ENCODE measurements at regions not wholly inside any gene's neighbourhood (a gene's known extent, or its start where the extent isn't known, plus 50 kb on each side); places are given as distances from the start of the nearest gene placed in this dataset.
A peak's percentile ranks its signal among the peaks of the same experiment; 100 is the strongest.

DNA sequence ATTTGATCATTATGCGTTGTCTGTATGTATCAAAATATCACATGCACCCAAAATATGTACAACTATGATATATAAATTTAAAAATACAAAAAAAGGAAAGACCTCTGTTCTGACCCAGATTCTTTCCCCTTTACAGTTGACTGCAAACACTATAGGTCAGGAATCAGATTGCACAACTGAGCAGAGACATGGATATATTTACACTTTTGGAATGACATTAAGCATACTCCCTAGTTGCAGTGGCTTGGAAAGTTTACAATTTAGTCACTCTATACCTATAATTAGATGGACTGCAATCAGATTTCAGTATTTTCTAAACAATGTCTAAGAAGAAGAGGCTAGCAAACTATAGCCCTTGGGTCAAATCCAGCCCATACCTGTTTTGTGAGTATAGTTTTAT, 98.5 kb upstream of the INPP4B start:
- TF ChIP-seq, protein P1, sequence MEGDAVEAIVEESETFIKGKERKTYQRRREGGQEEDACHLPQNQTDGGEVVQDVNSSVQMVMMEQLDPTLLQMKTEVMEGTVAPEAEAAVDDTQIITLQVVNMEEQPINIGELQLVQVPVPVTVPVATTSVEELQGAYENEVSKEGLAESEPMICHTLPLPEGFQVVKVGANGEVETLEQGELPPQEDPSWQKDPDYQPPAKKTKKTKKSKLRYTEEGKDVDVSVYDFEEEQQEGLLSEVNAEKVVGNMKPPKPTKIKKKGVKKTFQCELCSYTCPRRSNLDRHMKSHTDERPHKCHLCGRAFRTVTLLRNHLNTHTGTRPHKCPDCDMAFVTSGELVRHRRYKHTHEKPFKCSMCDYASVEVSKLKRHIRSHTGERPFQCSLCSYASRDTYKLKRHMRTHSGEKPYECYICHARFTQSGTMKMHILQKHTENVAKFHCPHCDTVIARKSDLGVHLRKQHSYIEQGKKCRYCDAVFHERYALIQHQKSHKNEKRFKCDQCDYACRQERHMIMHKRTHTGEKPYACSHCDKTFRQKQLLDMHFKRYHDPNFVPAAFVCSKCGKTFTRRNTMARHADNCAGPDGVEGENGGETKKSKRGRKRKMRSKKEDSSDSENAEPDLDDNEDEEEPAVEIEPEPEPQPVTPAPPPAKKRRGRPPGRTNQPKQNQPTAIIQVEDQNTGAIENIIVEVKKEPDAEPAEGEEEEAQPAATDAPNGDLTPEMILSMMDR (conservative IDR thresholded peaks at IDR 0.05; ENCODE audit: low read depth, low read length), result no peak
- no peak overlapping the region for H3K4me3 ChIP-seq (ENCODE audit: low read depth, low read length)

DNA sequence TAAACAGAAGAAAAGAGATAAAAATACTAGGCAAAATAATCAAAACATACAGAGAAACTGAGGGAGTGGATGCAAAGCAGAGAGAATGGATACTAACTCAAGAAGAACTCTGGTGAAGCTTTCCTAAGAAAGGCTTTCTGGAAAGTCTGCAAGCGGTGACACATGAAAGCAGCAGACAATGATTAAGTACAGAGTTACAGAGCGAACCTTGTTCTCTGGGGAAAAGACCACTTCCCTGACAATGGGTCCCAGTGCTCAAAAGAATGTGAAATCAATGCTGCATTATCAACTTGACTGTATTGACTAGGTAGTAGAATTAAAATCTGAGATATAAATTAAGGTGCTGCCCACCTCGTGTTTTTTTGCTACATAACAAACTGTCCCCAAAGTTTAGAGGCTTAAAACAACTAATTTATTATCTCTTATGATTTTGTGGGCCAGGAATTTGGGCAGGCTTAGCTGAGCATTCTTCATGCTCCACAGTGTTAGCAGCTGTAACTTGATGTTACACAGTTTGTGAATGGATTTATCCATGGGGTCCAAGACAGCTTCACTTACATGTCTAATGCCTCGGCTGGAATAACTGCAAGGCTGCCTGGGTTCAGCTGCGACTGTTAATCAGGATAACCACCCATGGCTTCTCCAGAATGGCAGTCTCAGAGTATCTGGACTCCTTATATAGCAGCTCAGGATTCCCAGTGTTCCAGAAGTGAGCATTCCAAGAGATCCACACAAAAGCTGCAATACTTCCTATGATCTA, 106.9 kb upstream of the INPP4B start:
- no peak overlapping the region for H3K4me3 ChIP-seq (ENCODE audit: low read depth, low read length)
- TF ChIP-seq, protein P1 (conservative IDR thresholded peaks at IDR 0.05; ENCODE audit: low read depth, low read length), result no peak
- DNase-seq (ENCODE audit: low read depth), result no peak

More for the DNA sequence above, 98.5 kb upstream of the INPP4B start:
- DNase-seq (ENCODE audit: low read depth), result no peak

- TF ChIP-seq, protein P1 (conservative IDR thresholded peaks at IDR 0.05; ENCODE audit: low read depth, low read length), result no peak
- no peak overlapping the region for H3K4me3 ChIP-seq (ENCODE audit: low read depth, low read length)
- DNase-seq (ENCODE audit: low read depth), result no peak
These were observed 108.3 kb upstream of the INPP4B start for GRCh38 chr4:142954415-142954814.

DNA sequence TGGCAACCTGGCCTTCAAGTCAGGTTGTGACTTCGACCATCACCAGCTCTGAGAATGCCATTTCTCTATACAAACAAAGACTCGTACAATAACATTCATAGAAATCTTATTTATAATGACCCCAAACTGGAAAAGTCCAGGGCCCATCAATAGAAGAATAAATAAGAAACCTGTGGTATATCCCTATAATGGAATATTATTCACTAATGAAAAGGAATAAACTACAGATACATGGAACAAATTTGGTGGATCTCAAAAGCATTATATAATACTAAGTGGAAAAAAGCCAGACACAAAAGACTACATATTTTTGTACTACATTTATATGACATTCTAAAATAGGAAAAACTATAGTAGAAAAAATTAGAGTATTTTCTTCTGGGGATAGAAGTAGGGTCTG, 109.4 kb upstream of the INPP4B start:
- DNase-seq (ENCODE audit: low read depth), result no peak
- TF ChIP-seq, protein P1 (conservative IDR thresholded peaks at IDR 0.05; ENCODE audit: low read depth, low read length), result no peak
- no peak overlapping the region for H3K4me3 ChIP-seq (ENCODE audit: low read depth, low read length)

- TF ChIP-seq, protein P1 (conservative IDR thresholded peaks at IDR 0.05; ENCODE audit: low read depth, low read length), result no peak
- H3K4me3 ChIP-seq (ENCODE audit: low read depth, low read length), result no peak overlapping the region
- peak; percentile 5 for DNase-seq (ENCODE audit: low read depth)
These were observed 113.1 kb upstream of the INPP4B start for GRCh38 chr4:142959173-142959572.

DNA sequence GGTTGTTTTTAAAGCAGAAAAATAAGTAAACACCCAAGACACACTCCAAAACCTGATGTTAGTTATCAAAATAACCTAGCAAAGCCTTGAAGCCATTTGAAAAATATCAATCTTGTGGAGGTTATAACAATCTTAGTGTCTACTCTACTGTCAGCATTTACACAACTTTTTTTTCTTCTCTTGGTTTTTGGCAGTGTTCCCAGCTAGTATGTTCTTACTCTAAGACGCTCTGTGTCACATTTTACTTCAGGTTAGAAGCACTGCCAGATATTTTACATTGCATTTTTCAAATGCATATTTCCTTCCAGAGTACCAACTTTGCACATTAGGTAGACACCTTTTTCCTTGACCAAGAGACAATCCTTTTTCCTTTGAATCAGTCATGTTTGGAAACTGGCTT, 114.0 kb upstream of the INPP4B start:
- no peak overlapping the region for H3K4me3 ChIP-seq (ENCODE audit: low read depth, low read length)
- DNase-seq (ENCODE audit: low read depth), result peak; percentile 44
- TF ChIP-seq, protein P1 (conservative IDR thresholded peaks at IDR 0.05; ENCODE audit: low read depth, low read length), result no peak
